Psoas muscle (tissue), 7 donors: ENCODE measurements at regions not wholly inside any gene's neighbourhood (a gene's known extent, or its start where the extent isn't known, plus 50 kb on each side); places are given as distances from the start of the nearest gene placed in this dataset.

ENCODE experiments used
- ATAC-seq, 4 donors: fragments of 200-7000 bp; cut with Tn5 transposase; one replicate each; pipeline ENCODE4 v1.9.1; 2020; ENCODE audit warnings: moderate library complexity in 3 of 4, mild to moderate bottlenecking in 2 of 4
- DNase-seq, 2 donors: peaks; one replicate each; pipeline ENCODE4 v3.0.0-alpha.2; 2020
- H3K27ac ChIP-seq: fragments of 200-600 bp; one replicate; pipeline ENCODE4 v1.8.0; 2022
- H3K27me3 ChIP-seq, 3 donors: fragments of 200-600 bp in 1 of 3; one replicate each; pipeline versions ENCODE4 v1.6.1 to v1.8.0; 2013 to 2022; ENCODE audit warnings: low read length in 2 of 3, mild to moderate bottlenecking in 2 of 3, moderate library complexity in 1 of 3; ENCODE audit not compliant: insufficient read depth in 3 of 3
- H3K36me3 ChIP-seq, 2 donors: fragments of 200-600 bp in 1 of 2; one replicate each; pipeline versions ENCODE4 v1.6.1 to v1.8.0; 2013 to 2022; ENCODE audit warnings: low read depth in 1 of 2, mild to moderate bottlenecking in 1 of 2, moderate library complexity in 1 of 2; ENCODE audit not compliant: insufficient read depth in 1 of 2
- H3K4me1 ChIP-seq: fragments of 200-600 bp; one replicate; pipeline ENCODE4 v1.8.0; 2022
- H3K4me3 ChIP-seq: fragments of 200-600 bp; one replicate; pipeline ENCODE4 v1.8.0; 2022; ENCODE audit warnings: mild to moderate bottlenecking
- H3K9me3 ChIP-seq: fragments of 200-600 bp; one replicate; pipeline ENCODE4 v1.8.0; 2022
- WGBS, 3 donors: extraction: QIAGEN DNeasy Blood & Tissue Kit; methylation state at CpG; one replicate each; pipeline versions ENCODE4 v1.1.6 to v1.1.7; 2013; 5-methylcytosine and 5-hydroxymethylcytosine counted together
- intact Hi-C, 2 donors: fragments of 100-400 bp; cut with DNase I; formaldehyde crosslinking; loops; one replicate each; pipeline versions ENCODE4 v1.11.0 to v1.14.2; 2022
- TF ChIP-seq, protein P1 (sequence below): fragments of 200-600 bp; IDR thresholded peaks from one replicate; pipeline ENCODE4 v1.8.0; 2022; ENCODE audit warnings: antibody characterized with exemption
- donor health status: healthy with polysubstance abuse.
- donor health status: DM: no; HTN: no; CAD: no; lungs with moderate emphysema.
- donor health status: Bipolar disorder and iron deficiency.
- donor health status: healthy.
- donor health status: DM: yes; HTN: yes; CAD: no.
- donor health status: DM: no; HTN: no; CAD: no.
- donor health status: DM: yes; HTN: yes; CAD: no.

DNA sequence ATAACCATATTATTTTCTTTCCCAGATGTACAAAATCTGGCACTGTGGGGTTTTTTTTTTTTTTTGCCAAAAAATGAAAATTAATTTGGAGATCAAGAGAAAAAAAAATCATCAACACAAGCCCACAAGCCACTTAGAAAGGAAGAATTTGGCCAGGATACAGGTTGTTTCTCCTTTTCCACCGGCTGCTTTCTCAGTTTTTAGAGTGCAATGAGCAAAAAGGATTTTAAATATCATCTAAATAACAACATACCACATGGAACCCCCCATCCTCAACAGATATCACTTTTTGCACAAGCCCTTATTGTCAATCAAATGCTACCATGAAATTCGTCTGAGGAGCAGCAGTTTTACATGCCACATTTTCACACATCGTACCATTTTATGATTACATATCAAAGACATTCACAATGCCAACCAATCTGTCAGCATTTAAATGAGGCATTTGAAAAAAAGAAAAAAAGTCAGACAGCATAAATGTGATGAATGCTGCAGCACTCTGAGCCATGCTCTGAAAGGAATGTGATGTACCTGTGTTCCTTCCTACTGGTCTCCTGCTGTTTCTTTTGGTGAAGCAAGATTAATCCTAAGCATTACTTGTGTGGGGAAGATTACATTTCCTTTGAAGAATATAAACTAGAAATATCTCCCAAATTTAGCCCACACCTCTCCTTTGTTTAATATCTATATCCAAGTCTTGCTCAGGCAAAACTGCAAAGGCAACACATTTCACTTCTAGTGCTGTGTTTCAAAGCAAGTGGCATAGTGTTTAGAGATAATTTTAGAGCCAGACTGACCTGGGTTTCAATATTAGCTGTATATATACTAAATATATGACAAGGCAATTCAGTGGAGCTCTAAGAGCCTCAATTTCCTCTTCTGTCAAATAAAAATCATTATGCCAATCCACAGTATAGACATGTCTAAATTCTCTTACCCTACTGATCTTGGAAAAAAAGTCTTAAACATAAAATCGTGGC lies 391.3 kb downstream of the CMPK2 start:
- intact Hi-C loops = no loop called here
- peaks cover 0 to 1% (median 0%) of the 10 kb centered on the region in 3 donors for H3K27me3 ChIP-seq
- no peak overlapping the region for H3K27ac ChIP-seq
- ATAC-seq (no peak), DNase-seq (no peak)
- H3K9me3 ChIP-seq = no peaks in the 10 kb centered on the region
- H3K36me3 ChIP-seq = no peaks in the 10 kb centered on the region
- H3K4me1 ChIP-seq = no peaks in the 10 kb centered on the region
- TF ChIP-seq, protein P1, sequence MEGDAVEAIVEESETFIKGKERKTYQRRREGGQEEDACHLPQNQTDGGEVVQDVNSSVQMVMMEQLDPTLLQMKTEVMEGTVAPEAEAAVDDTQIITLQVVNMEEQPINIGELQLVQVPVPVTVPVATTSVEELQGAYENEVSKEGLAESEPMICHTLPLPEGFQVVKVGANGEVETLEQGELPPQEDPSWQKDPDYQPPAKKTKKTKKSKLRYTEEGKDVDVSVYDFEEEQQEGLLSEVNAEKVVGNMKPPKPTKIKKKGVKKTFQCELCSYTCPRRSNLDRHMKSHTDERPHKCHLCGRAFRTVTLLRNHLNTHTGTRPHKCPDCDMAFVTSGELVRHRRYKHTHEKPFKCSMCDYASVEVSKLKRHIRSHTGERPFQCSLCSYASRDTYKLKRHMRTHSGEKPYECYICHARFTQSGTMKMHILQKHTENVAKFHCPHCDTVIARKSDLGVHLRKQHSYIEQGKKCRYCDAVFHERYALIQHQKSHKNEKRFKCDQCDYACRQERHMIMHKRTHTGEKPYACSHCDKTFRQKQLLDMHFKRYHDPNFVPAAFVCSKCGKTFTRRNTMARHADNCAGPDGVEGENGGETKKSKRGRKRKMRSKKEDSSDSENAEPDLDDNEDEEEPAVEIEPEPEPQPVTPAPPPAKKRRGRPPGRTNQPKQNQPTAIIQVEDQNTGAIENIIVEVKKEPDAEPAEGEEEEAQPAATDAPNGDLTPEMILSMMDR = no peak
- no peak overlapping the region for H3K4me3 ChIP-seq
- WGBS, 3 donors = 28 to 59% (median 30%) methylated on average over 4 of the region's 4 CpGs

- Histone ChIP-seq H3K4me3 (no peak overlapping the region), H3K27me3 (peaks cover 0 to 1% (median 0%) of the 10 kb centered on the region in 3 donors), H3K27ac (no peak overlapping the region), H3K4me1 (no peaks in the 10 kb centered on the region), H3K36me3 (no peaks in the 10 kb centered on the region), H3K9me3 (no peaks in the 10 kb centered on the region)
- intact Hi-C loops = no loop called here
- WGBS, 3 donors = 72 to 81% (median 76%) methylated on average over 4 of the region's 4 CpGs
- DNase-seq (no peak), ATAC-seq (no peak)
- TF ChIP-seq, protein P1 = no peak
Measured at GRCh38 chr2:6475155-6475940, 390.4 kb downstream of the CMPK2 start.

DNA sequence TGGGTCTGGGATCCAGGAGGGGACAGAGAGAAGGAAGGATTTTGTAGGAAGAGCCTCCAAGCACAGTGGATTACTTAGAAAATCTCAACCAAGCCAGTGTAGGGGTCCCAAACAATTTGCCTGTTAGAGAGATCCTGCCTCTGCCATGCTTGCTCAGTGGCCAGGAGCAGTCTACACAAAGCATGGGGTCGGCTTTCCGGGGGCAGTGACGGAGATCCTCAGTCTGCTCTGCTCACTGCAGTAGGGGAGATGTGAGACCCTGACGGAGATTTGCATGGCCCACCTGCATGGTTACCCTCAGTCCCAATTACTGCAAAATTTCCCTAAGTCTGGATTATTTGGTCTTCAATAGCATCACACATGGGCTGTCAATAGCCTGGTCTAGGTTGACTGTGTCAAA lies 385.2 kb downstream of the CMPK2 start:
- DNase-seq = no peak
- Histone ChIP-seq H3K9me3 (no peaks in the 10 kb centered on the region), H3K4me3 (no peak overlapping the region), H3K27ac (no peak overlapping the region), H3K27me3 (peaks cover 0 to 2% (median 0%) of the 10 kb centered on the region in 3 donors), H3K36me3 (no peaks in the 10 kb centered on the region), H3K4me1 (no peaks in the 10 kb centered on the region)
- no peak for ATAC-seq
- intact Hi-C loops = no loop called here
- TF ChIP-seq, protein P1 = no peak
- 93 to 99% (median 95%) methylated on average over 4 of the region's 4 CpGs for WGBS, 3 donors

GRCh38 chr2:6482256-6482655 lies 383.5 kb downstream of the CMPK2 start:
- Histone ChIP-seq H3K27ac (no peak overlapping the region), H3K4me3 (no peak overlapping the region), H3K27me3 (peaks cover 0 to 2% (median 0%) of the 10 kb centered on the region in 3 donors), H3K36me3 (no peaks in the 10 kb centered on the region), H3K4me1 (no peaks in the 10 kb centered on the region), H3K9me3 (no peaks in the 10 kb centered on the region)
- TF ChIP-seq, protein P1 = no peak
- WGBS, 3 donors = 64 to 73% (median 69%) methylated on average over 4 of the region's 4 CpGs
- intact Hi-C loops = no loop called here
- ATAC-seq = no peak
- no peak for DNase-seq
